ENCODE measurements at regions not wholly inside any gene's neighbourhood (a gene's known extent, or its start where the extent isn't known, plus 50 kb on each side); places are given as distances from the start of the nearest gene placed in this dataset.

- Mint-ChIP-seq H3K36me3 (ENCODE audit: low read depth) (no peaks in the 10 kb centered on the region), H3K4me1 (no peaks in the 10 kb centered on the region), H3K4me3 (no peak overlapping the region)
Observed at GRCh38 chr1:188058801-188059200, 1230.1 kb downstream of the PLA2G4A start.

GRCh38 chr1:188061881-188062280 lies 1233.1 kb downstream of the PLA2G4A start:
- peaks cover 4% of the 10 kb centered on the region for H3K9me3 Mint-ChIP-seq
- H3K4me1 Mint-ChIP-seq, result no peaks in the 10 kb centered on the region
- no peak overlapping the region for H3K27ac Mint-ChIP-seq
- DNase-seq, result no peak
- no peak overlapping the region for H3K4me3 Mint-ChIP-seq
- no peaks in the 10 kb centered on the region for H3K27me3 Mint-ChIP-seq (ENCODE audit: low read depth, poor library complexity)
- H3K36me3 Mint-ChIP-seq (ENCODE audit: low read depth), result no peaks in the 10 kb centered on the region
- no peak for TF ChIP-seq CTCF (IDR thresholded peaks at IDR 0.05)

More at GRCh38 chr1:188058801-188059200, 1230.1 kb downstream of the PLA2G4A start:
- H3K9me3 Mint-ChIP-seq, result peaks cover 4% of the 10 kb centered on the region
- DNase-seq, result no peak
- no peak for TF ChIP-seq CTCF (IDR thresholded peaks at IDR 0.05)
- H3K27me3 Mint-ChIP-seq (ENCODE audit: low read depth, poor library complexity), result no peaks in the 10 kb centered on the region
- no peak overlapping the region for H3K27ac Mint-ChIP-seq

- H3K4me1 Mint-ChIP-seq, result no peaks in the 10 kb centered on the region
- no peak for TF ChIP-seq CTCF (IDR thresholded peaks at IDR 0.05)
- H3K27ac Mint-ChIP-seq, result no peak overlapping the region
- no peaks in the 10 kb centered on the region for H3K36me3 Mint-ChIP-seq (ENCODE audit: low read depth)
- peaks cover under 1% of the 10 kb centered on the region for H3K9me3 Mint-ChIP-seq
- no peak for DNase-seq
- no peaks in the 10 kb centered on the region for H3K27me3 Mint-ChIP-seq (ENCODE audit: low read depth, poor library complexity)
- no peak overlapping the region for H3K4me3 Mint-ChIP-seq
Observed at GRCh38 chr1:188062456-188062855, 1233.7 kb downstream of the PLA2G4A start.

- H3K36me3 Mint-ChIP-seq (ENCODE audit: low read depth), result no peaks in the 10 kb centered on the region
- no peak for DNase-seq
- peaks cover 17% of the 10 kb centered on the region for H3K9me3 Mint-ChIP-seq
- H3K4me1 Mint-ChIP-seq, result no peaks in the 10 kb centered on the region
- no peak overlapping the region for H3K27ac Mint-ChIP-seq
- H3K27me3 Mint-ChIP-seq (ENCODE audit: low read depth, poor library complexity), result no peaks in the 10 kb centered on the region
- no peak overlapping the region for H3K4me3 Mint-ChIP-seq
- TF ChIP-seq CTCF (IDR thresholded peaks at IDR 0.05), result no peak
Observed at GRCh38 chr1:188065917-188066316, 1237.2 kb downstream of the PLA2G4A start.

- H3K4me3 Mint-ChIP-seq, result no peak overlapping the region
- no peak overlapping the region for H3K27ac Mint-ChIP-seq
- TF ChIP-seq CTCF (IDR thresholded peaks at IDR 0.05), result no peak
- H3K36me3 Mint-ChIP-seq (ENCODE audit: low read depth), result no peaks in the 10 kb centered on the region
- H3K4me1 Mint-ChIP-seq, result no peaks in the 10 kb centered on the region
- H3K27me3 Mint-ChIP-seq (ENCODE audit: low read depth, poor library complexity), result no peaks in the 10 kb centered on the region
- H3K9me3 Mint-ChIP-seq, result peaks cover 17% of the 10 kb centered on the region
- no peak for DNase-seq
Observed at GRCh38 chr1:188070848-188071247, 1242.1 kb downstream of the PLA2G4A start.

GRCh38 chr1:188089015-188089414 lies 1260.3 kb downstream of the PLA2G4A start:
- TF ChIP-seq CTCF (IDR thresholded peaks at IDR 0.05), result no peak
- Mint-ChIP-seq H3K4me3 (no peak overlapping the region), H3K27ac (no peak overlapping the region), H3K4me1 (no peaks in the 10 kb centered on the region), H3K27me3 (ENCODE audit: low read depth, poor library complexity) (no peaks in the 10 kb centered on the region), H3K9me3 (peaks cover 3% of the 10 kb centered on the region), H3K36me3 (ENCODE audit: low read depth) (no peaks in the 10 kb centered on the region)
- DNase-seq, result no peak

Data from nephron progenitor cell (in vitro differentiated cells).